ENCODE measurements at regions not wholly inside any gene's neighbourhood (a gene's known extent, or its start where the extent isn't known, plus 50 kb on each side); places are given as distances from the start of the nearest gene placed in this dataset.
"Not testable (repeated sequence)": the region's sequence is repeated elsewhere in the genome, so short reads cannot be mapped to it uniquely, and the experiment has no call there.

- H3K4me1 ChIP-seq (ENCODE audit: insufficient read depth, low read length, poor library complexity, severe bottlenecking): no peaks in the 10 kb centered on the region
- no TSS peak for BruUV-seq (replicated peaks)
- no peaks in the 10 kb centered on the region for H3K9me3 ChIP-seq (ENCODE audit: low read depth, low read length, poor library complexity, severe bottlenecking)
- TF ChIP-seq CTCF (conservative IDR thresholded peaks at IDR 0.05; ENCODE audit: low read depth, low read length): no peak
- no peak for TF ChIP-seq EZH2 (IDR thresholded peaks at IDR 0.05; ENCODE audit: borderline replicate concordance, low read depth, low read length, poor library complexity, severe bottlenecking)
- CTCF ChIA-PET: no interaction called here
- H3K36me3 ChIP-seq (ENCODE audit: insufficient read depth, low read length, poor library complexity, severe bottlenecking): no peaks in the 10 kb centered on the region
- no peaks in the 10 kb centered on the region for H3K27me3 ChIP-seq (replicated peaks; ENCODE audit: insufficient read depth, low read depth, low read length, poor library complexity)
- POLR2A ChIA-PET (ENCODE audit: low non-redundant PET): no interaction called here
- no peak overlapping the region for H3K4me3 ChIP-seq (ENCODE audit: low read depth, low read length, poor library complexity, severe bottlenecking)
- H3K27ac ChIP-seq (ENCODE audit: low read depth, low read length, poor library complexity, severe bottlenecking): no peak overlapping the region
- intact Hi-C loops (cut with micrococcal nuclease; ENCODE audit: unreplicated experiment): no loop called here
- DNase-seq (ENCODE audit: low spot score): no peak
Measured at GRCh38 chr12:59357811-59358210, 238.0 kb upstream of the SLC16A7 start.

- POLR2A ChIA-PET (ENCODE audit: low non-redundant PET): not testable (repeated sequence)
- peak; percentile 12 for DNase-seq (ENCODE audit: low spot score)
Measured at GRCh38 chr12:59346248-59346647, 249.6 kb upstream of the SLC16A7 start.

GRCh38 chr12:59345406-59345805, 250.4 kb upstream of the SLC16A7 start:
- intact Hi-C loops (cut with micrococcal nuclease; ENCODE audit: unreplicated experiment): no loop called here
- no peak for DNase-seq (ENCODE audit: low spot score)
- H3K36me3 ChIP-seq (ENCODE audit: insufficient read depth, low read length, poor library complexity, severe bottlenecking): no peaks in the 10 kb centered on the region
- no peaks in the 10 kb centered on the region for H3K27me3 ChIP-seq (replicated peaks; ENCODE audit: insufficient read depth, low read depth, low read length, poor library complexity)
- no TSS peak for BruUV-seq (replicated peaks)
- ChIA-PET CTCF (no interaction called here), POLR2A (ENCODE audit: low non-redundant PET) (no interaction called here)
- no peaks in the 10 kb centered on the region for H3K4me1 ChIP-seq (ENCODE audit: insufficient read depth, low read length, poor library complexity, severe bottlenecking)
- no peaks in the 10 kb centered on the region for H3K9me3 ChIP-seq (ENCODE audit: low read depth, low read length, poor library complexity, severe bottlenecking)
- H3K27ac ChIP-seq (ENCODE audit: low read depth, low read length, poor library complexity, severe bottlenecking): no peak overlapping the region
- no peak overlapping the region for H3K4me3 ChIP-seq (ENCODE audit: low read depth, low read length, poor library complexity, severe bottlenecking)
- TF ChIP-seq CTCF (conservative IDR thresholded peaks at IDR 0.05; ENCODE audit: low read depth, low read length): no peak
- TF ChIP-seq EZH2 (IDR thresholded peaks at IDR 0.05; ENCODE audit: borderline replicate concordance, low read depth, low read length, poor library complexity, severe bottlenecking): no peak

More at GRCh38 chr12:59346248-59346647, 249.6 kb upstream of the SLC16A7 start:
- TF ChIP-seq CTCF (conservative IDR thresholded peaks at IDR 0.05; ENCODE audit: low read depth, low read length): peak; percentile 51
- H3K27me3 ChIP-seq (replicated peaks; ENCODE audit: insufficient read depth, low read depth, low read length, poor library complexity); H3K36me3 ChIP-seq (ENCODE audit: insufficient read depth, low read length, poor library complexity, severe bottlenecking); H3K4me1 ChIP-seq (ENCODE audit: insufficient read depth, low read length, poor library complexity, severe bottlenecking); intact Hi-C loops (cut with micrococcal nuclease; ENCODE audit: unreplicated experiment); H3K27ac ChIP-seq (ENCODE audit: low read depth, low read length, poor library complexity, severe bottlenecking); H3K9me3 ChIP-seq (ENCODE audit: low read depth, low read length, poor library complexity, severe bottlenecking); BruUV-seq (replicated peaks); H3K4me3 ChIP-seq (ENCODE audit: low read depth, low read length, poor library complexity, severe bottlenecking): not testable (repeated sequence)
- CTCF ChIA-PET: interaction anchor here (0.6 kb wide), 1 partner anchor 400 kb away, joined by 4 read pairs; no protein-coding TSS in a partner anchor
